ENCODE measurements at regions not wholly inside any gene's neighbourhood (a gene's known extent, or its start where the extent isn't known, plus 50 kb on each side); places are given as distances from the start of the nearest gene placed in this dataset.

DNA sequence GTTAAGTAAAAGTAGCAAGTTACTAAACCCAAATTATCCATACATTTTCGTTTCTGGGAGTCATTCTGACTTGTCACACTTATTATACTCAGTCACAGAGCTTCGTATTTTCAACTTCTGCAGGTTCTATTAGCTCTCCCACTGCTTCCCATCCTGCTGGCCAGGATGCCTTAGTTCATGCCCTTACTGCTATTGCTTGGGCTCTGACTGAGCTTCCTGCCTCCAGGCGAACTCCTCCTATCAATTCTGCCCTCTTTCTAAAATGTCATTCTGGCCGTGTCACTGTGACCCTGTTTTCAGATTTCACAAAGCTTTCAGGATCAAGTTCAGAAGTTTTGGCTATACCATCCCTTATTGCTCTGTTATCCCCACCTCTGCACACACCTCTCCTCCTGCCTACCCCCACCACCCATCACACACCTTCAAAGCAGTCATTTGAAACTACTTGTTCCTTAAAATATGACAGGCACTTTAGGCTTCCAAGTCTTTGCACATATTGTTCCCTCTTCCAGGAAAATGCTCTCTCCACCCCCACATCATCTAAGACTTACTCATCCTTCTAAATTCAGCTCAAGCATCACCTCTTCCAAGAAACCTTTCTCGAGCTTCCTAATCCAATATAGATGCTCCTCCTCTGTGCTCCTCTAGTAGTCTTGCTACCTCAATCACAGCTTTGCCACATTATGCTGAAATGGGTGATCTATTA, 278.0 kb downstream of the BRINP2 start:
- Histone ChIP-seq H2BK5ac (ENCODE audit: low read depth, low read length, poor library complexity, severe bottlenecking) (no peak overlapping the region), H3K9me3 (ENCODE audit: control insufficient read depth, insufficient read depth, low read length) (no peaks in the 10 kb centered on the region), H3K4me3 (ENCODE audit: insufficient read depth, low read depth, low read length) (no peak overlapping the region), H2BK20ac (ENCODE audit: low read depth, low read length) (no peak overlapping the region), H3K14ac (replicated peaks; ENCODE audit: low read depth, low read length) (no peak overlapping the region), H3K9me1 (ENCODE audit: insufficient read depth, low read length) (no peaks in the 10 kb centered on the region), H3K18ac (ENCODE audit: low read depth, low read length) (no peak overlapping the region), H3K27ac (ENCODE audit: insufficient read depth, low read length) (no peak overlapping the region), H2BK15ac (ENCODE audit: low read depth, low read length) (no peak overlapping the region), H2AK5ac (ENCODE audit: low read depth, low read length) (no peak overlapping the region), H3K4me2 (ENCODE audit: low read depth, low read length) (no peak overlapping the region), H4K91ac (ENCODE audit: insufficient read depth, low read depth, low read length) (no peak overlapping the region), H3K27me3 (ENCODE audit: control insufficient read depth, insufficient read depth, low read length) (no peaks in the 10 kb centered on the region), H2AFZ (replicated peaks; ENCODE audit: low read length, poor library complexity) (no peak overlapping the region), H4K5ac (ENCODE audit: low read depth, low read length) (no peak overlapping the region), H3K4ac (ENCODE audit: low read depth, low read length) (no peak overlapping the region), H2BK120ac (ENCODE audit: low read depth, low read length) (no peak overlapping the region), H3K4me1 (ENCODE audit: control insufficient read depth, insufficient read depth, low read length) (no peaks in the 10 kb centered on the region), H2AK9ac (replicated peaks; ENCODE audit: low read depth, low read length, poor library complexity) (no peak overlapping the region), H3K36me3 (ENCODE audit: control insufficient read depth, insufficient read depth, low read length) (no peaks in the 10 kb centered on the region), H3K9ac (ENCODE audit: low read depth, low read length) (no peak overlapping the region), H3K56ac (ENCODE audit: extremely low read depth, insufficient read depth, low read length) (no peak overlapping the region), H3K79me1 (ENCODE audit: low read depth in 1 of 2, low read length in 2 of 2) (no peaks in the 10 kb centered on the region), H3K23ac (ENCODE audit: low read depth, low read length) (no peak overlapping the region), H4K20me1 (ENCODE audit: insufficient read depth, low read length) (no peaks in the 10 kb centered on the region), H4K8ac (ENCODE audit: low read depth in 2 of 2, low read length in 2 of 2) (no peak overlapping the region)
- CTCF ChIA-PET: interaction anchor here (0.6 to 0.7 kb wide), 2 partner anchors 90 to 115 kb away, joined by 3 read pairs; no protein-coding TSS in a partner anchor
- DNase-seq (no peak), ATAC-seq (ENCODE audit: low read depth) (no peak)
- intact Hi-C loops (cut with micrococcal nuclease) (no loop called here), dilution Hi-C loops (cut with HindIII; ENCODE audit: low sequenced_read_pairs, unreplicated experiment) (no loop called here), in situ Hi-C loops (cut with MboI; ENCODE audit: low sequenced_read_pairs) (no loop called here)
- no TSS peak for BruUV-seq (replicated peaks)
- WGBS, 2 experiments (ENCODE audit: extremely low coverage in 2 of 2, insufficient read length in 1 of 2): 29% methylated on average over 2 of the region's 5 CpGs; no CpG with 5 or more reads in 1 of the 2 experiments
- TF ChIP-seq NFE2L2 (IDR thresholded peaks at IDR 0.05; ENCODE audit: low read depth, low read length) (no peak), SMC3 (IDR thresholded peaks at IDR 0.05; ENCODE audit: low read depth, low read length) (no peak), FOS (IDR thresholded peaks at IDR 0.05; ENCODE audit: low read depth, low read length) (no peak), POLR2A (IDR thresholded peaks at IDR 0.05; ENCODE audit: low read depth, low read length) (no peak), MAFK (IDR thresholded peaks at IDR 0.05; ENCODE audit: low read depth, low read length) (no peak), CHD1 (IDR thresholded peaks at IDR 0.05; ENCODE audit: low read depth, low read length) (no peak), USF2 (IDR thresholded peaks at IDR 0.05; ENCODE audit: low read depth, low read length) (no peak), RCOR1 (IDR thresholded peaks at IDR 0.05; ENCODE audit: insufficient replicate concordance, low read length) (no peak), RFX5 (IDR thresholded peaks at IDR 0.05; ENCODE audit: low read depth, low read length) (no peak), RAD21 (IDR thresholded peaks at IDR 0.05; ENCODE audit: low read length) (no peak), MXI1 (IDR thresholded peaks at IDR 0.05; ENCODE audit: borderline replicate concordance, low read depth, low read length) (no peak)
- TF ChIP-seq, protein P1, sequence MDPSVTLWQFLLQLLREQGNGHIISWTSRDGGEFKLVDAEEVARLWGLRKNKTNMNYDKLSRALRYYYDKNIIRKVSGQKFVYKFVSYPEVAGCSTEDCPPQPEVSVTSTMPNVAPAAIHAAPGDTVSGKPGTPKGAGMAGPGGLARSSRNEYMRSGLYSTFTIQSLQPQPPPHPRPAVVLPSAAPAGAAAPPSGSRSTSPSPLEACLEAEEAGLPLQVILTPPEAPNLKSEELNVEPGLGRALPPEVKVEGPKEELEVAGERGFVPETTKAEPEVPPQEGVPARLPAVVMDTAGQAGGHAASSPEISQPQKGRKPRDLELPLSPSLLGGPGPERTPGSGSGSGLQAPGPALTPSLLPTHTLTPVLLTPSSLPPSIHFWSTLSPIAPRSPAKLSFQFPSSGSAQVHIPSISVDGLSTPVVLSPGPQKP (IDR thresholded peaks at IDR 0.05; ENCODE audit: borderline replicate concordance, low read depth, low read length): no peak
- TF ChIP-seq, protein P2, sequence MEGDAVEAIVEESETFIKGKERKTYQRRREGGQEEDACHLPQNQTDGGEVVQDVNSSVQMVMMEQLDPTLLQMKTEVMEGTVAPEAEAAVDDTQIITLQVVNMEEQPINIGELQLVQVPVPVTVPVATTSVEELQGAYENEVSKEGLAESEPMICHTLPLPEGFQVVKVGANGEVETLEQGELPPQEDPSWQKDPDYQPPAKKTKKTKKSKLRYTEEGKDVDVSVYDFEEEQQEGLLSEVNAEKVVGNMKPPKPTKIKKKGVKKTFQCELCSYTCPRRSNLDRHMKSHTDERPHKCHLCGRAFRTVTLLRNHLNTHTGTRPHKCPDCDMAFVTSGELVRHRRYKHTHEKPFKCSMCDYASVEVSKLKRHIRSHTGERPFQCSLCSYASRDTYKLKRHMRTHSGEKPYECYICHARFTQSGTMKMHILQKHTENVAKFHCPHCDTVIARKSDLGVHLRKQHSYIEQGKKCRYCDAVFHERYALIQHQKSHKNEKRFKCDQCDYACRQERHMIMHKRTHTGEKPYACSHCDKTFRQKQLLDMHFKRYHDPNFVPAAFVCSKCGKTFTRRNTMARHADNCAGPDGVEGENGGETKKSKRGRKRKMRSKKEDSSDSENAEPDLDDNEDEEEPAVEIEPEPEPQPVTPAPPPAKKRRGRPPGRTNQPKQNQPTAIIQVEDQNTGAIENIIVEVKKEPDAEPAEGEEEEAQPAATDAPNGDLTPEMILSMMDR (conservative IDR thresholded peaks at IDR 0.05; ENCODE audit: low read depth, low read length): no peak
- POLR2A ChIA-PET (ENCODE audit: unreplicated experiment): no interaction called here
